ENCODE measurements at regions not wholly inside any gene's neighbourhood (a gene's known extent, or its start where the extent isn't known, plus 50 kb on each side); places are given as distances from the start of the nearest gene placed in this dataset.
"Not testable (repeated sequence)": the region's sequence is repeated elsewhere in the genome, so short reads cannot be mapped to it uniquely, and the experiment has no call there.

DNA sequence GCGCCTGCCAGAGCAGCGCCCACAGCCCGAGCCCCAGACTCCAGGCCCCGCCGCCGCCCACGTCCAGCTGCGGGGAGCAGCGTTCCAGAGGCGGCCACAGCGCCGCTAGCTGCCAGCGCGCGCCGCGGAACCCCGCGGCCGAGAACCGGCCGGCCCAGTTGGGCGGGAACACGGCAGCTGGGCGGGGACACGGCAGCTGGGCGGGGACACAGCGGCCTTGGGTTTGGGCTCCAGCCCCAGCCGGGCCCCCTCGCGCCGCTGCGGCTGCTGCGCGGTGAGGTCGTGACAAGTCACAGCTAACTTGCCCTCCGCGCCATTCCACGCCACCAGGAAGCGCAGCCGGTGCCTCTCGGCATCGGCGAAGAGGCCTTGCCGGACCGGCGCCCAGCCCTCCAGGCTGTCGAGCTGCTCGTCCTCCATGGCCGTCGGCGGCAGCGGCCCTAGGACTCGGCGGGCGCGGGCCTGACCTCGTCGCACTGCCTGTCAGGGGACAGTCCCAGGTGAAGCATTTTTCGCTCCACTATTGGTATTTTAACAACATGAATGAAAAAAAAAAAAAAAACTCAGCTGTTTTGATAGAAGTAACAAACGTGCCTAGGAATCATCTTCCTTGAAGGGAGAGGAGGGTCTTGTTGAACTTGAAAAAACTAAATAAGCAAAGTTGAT lies 56.6 kb upstream of the GOLGA8N start:
- DNase-seq = peak; percentile 22

DNA sequence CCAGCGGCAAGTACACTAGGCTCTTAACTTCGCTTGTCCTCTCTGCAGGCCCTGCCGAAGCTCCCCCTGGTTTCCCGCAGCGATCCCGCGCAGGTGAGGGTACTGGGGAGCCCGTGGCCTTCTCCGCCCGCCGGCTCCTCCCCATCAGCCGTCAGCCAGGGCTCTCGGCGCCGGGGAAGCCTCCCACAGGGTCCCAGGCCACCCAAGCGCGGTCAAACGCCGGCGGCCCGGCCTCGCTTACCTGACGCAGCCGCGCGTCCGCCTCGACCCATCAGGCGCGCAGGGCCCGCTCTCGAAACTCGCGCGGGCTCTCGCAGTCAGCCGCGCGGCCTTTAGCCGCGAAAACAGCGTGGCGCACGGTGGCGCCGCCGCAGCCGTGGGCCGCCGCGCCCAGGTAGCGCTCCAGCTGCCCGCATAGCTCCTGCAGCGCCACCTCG lies 57.2 kb upstream of the GOLGA8N start:
- DNase-seq = not testable (repeated sequence)

DNA sequence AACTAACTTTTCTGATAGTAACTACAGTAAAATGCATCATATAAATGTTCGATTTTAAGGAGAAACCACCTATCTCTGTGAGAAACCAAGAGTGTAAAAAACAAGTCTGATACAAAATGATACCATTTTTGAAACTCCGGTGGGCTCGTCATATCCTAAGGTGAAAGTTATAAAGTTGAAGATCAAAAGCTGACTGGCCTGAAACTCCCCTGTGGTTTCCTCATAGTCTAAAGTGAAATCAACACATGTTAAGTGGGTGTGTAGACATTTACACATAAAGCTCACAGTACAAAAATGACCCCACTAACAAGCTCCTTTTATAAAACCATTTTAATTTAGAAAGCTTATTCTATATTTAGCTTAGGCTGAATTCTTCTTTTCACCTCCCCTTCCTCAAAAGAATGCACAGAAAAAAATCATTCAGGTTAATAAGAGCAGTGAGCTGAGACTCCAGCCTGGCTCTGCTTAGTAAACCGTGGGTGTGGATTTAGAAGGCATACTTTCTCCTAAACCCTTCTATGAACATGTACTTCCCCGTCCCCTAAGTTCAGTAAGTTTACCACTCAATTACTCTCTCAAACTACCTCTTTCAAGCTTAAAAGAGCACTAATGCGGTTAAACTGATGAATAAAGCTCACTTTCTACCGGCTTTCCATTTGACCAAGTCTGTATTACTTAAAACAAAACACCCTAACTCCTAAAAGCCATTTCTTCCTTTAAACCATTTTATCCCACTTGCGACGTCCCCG lies 57.9 kb upstream of the GOLGA8N start:
- not testable (repeated sequence) for DNase-seq

DNA sequence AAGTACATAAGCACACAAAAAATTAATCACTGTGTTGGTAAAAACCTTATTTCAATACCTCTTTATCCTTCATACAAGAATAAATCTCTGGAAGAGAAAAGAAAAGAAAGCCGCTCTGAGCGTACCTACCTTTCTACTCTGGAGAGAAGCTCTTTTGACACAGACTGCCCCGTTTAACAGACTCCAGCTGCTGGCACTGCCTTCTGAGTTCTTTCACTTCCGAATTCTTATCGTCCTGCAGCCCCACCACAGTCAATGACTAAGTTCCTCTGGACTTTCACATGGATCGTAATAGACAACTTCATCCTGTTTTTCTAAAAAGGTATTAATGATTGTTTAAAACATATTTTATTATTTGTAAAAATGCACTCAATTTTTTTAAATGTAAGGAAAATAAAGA lies 67.5 kb upstream of the GOLGA8O start:
- not testable (repeated sequence) for DNase-seq

- DNase-seq = not testable (repeated sequence)
Measured at GRCh38 chr15:32522421-32522820, 67.0 kb upstream of the GOLGA8O start.

DNA sequence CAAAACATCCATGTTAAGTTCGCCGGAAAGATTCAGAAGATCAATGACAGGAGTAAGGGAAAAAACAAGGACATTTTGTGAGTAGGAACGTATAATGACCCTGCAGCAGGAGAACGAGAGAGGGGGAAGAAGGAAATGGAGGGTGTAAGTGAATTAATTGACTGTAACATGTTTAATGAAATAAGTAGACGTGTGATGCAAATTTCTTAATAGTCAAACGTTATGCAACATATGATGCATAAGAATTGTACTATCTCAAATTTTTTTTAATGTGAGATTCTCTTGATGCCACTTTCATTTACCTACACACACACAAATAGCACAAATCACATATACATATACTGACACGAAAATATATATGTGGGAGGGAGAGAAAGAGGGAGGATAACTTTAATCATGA lies 63.5 kb upstream of the GOLGA8O start:
- DNase-seq = not testable (repeated sequence)

DNA sequence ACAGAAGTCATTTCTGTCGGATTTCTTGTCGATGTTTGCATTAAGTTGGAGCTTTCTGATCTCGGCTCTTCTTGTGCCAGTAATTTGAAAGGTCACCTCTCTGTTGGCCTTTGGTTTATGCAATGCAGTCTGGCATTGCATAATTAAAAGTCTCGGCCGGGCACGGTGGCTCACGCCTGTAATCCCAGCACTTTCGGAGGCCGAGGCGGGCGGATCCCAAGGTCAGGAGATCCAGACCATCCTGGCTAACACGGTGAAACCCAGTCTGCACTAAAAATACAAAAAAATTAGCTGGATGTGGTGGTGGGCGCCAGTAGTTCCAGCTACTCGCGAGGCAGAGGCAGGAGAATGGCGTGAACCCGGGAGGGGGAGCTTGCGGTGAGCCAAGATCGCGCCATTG lies 62.6 kb upstream of the GOLGA8O start:
- DNase-seq = not testable (repeated sequence)

DNA sequence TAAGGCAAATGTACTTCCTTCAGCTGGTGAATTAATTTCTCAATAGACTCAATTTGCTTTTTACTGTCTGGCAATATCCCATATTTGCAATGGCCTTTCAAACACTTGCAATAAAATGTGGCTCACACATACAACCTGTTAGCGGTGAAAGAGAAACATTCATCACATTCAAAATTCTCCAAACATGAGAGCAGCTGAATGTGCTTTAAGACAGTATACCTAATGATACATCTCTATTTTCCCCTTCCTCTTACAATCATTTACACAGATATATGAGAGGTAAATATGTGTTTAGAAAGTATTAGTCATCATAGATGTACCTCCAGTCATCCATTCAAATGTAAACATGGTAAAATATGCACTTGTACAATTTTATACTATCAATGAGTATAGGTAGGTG lies 61.5 kb upstream of the GOLGA8O start:
- not testable (repeated sequence) for DNase-seq

GRCh38 chr15:32513378-32513777 lies 57.9 kb upstream of the GOLGA8O start:
- DNase-seq = not testable (repeated sequence)

DNA sequence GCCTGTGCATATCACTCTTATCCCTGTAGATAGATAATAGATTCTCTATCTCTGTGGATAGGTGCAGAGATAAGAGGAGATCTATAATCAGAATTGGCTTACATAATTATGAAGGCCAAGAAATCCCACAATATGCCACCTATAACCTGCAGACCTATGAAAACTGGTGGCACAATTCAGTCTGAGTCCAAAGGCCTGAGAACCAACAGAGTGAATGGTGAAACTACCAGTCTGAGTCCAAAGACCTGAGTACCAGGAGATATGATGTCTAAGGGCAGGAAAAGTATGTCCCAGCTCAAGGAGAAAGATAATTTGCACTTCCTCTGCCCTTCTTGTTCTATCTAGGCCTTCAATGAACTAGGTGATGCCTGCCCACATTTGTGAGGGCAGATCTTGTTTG lies 54.6 kb upstream of the GOLGA8O start:
- DNase-seq = not testable (repeated sequence)

DNA sequence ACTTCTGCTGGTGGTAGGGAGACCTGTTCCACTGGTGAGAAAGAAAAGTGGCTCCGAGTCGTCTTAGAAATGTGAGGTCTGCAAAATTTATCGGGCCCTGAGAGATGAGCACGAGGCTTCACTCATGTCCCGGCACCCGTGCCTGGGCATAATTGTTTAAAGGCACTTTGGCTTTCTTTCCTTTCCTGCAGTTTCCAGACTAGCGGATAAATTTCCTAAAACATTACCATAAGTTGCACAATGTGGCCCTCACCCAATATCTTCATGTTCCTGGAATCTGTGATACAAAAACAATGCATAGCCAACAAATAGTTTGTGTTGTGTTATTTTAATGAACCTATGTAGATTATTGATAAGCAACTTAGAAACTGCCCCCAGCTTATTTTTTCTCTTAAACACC lies 52.6 kb upstream of the GOLGA8O start:
- DNase-seq = not testable (repeated sequence)

- DNase-seq = not testable (repeated sequence)
Measured at GRCh38 chr15:32506787-32507186, 51.4 kb upstream of the GOLGA8O start.

- not testable (repeated sequence) for DNase-seq
Measured at GRCh38 chr15:32505633-32506032, 50.2 kb upstream of the GOLGA8O start.

Data from CD4-positive, alpha-beta T cell treated with Interferon gamma for 1 hour (primary cell).